HG03520 (cell line): ENCODE measurements at regions not wholly inside any gene's neighbourhood (a gene's known extent, or its start where the extent isn't known, plus 50 kb on each side); places are given as distances from the start of the nearest gene placed in this dataset.
A peak's percentile ranks its signal among the peaks of the same experiment; 100 is the strongest.
"Not testable (repeated sequence)": the region's sequence is repeated elsewhere in the genome, so short reads cannot be mapped to it uniquely, and the experiment has no call there.

ENCODE experiments used
- ATAC-seq: cut with Tn5 transposase; IDR thresholded peaks from one replicate; pipeline ENCODE4 v1.9.1; 2021; ENCODE audit warnings: mild to moderate bottlenecking, moderate library complexity; ENCODE audit not compliant: unreplicated experiment

DNA sequence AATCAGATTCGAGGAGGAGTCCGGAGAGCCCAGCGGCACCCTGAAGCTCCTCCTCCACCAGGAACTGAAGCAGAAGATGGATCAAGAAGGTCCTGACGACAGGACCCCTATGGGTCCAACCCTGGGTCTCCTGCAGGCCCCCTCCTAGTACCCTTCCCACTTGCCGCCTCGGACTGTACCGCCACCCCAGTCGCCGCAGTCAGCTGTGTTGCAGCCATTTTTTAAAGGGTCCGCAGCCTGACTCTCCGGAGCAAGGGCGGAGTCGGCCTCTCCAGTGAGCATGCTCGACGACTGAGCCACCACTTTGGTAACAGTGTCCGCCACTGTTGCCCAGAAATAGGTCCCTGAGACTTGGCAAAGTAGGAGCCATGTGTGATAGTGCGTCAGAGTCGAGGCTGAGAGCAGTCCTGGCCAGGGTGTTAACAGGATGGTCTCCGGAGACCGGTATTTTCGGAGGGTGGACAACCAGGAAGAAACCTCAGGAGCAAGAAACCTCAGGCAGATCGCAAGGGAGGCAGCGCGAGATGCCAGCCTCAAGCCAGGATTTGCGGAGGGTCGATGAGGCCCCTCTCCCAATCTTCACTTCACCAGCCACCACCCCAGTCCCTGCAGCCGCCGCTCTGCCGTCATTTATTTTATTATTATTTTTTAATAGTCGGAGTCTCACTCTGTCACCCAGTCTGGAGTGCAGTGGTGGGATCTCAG is 294.6 kb upstream of the ZNF337 start:
- no peak for ATAC-seq

DNA sequence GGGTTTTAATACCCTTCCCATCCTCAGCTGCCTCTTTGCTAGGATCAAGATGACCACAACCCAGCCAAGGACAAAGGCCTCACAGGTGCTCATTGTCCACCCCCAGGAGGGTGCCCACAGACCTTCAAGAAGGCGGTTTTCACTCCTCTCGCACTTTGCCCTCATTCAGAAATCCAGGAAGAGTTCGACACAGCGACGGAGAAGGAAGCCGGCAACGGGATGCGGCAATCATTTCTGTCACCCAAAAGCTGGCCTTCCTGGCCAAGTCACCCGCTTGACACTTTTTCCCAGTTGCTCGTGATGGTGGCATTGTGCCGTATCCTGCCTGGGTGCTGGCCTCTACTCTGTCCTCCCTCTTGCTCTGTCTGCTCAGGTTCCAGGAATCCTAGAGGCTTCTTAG is 293.0 kb upstream of the ZNF337 start:
- not testable (repeated sequence) for ATAC-seq

DNA sequence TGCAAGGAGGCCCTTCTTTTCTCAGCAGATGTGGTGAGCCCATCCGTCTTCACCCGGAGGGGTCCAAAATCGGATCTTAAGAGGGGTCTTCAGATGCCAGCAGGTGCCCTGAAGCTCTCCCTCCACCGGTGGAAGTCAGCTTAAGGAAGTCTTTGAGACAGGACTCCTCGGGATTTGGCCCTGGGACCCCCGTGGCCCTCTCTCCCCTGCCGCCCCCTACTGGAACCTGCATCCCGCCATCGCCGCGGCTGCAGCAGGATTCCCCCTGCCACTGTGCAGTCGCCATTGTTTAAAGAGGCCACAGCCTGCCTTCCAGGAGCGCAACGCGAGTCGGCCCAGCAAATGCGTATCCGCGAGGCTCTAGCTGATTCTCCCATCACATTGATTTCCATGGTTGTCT is 292.5 kb upstream of the ZNF337 start:
- ATAC-seq = no peak

DNA sequence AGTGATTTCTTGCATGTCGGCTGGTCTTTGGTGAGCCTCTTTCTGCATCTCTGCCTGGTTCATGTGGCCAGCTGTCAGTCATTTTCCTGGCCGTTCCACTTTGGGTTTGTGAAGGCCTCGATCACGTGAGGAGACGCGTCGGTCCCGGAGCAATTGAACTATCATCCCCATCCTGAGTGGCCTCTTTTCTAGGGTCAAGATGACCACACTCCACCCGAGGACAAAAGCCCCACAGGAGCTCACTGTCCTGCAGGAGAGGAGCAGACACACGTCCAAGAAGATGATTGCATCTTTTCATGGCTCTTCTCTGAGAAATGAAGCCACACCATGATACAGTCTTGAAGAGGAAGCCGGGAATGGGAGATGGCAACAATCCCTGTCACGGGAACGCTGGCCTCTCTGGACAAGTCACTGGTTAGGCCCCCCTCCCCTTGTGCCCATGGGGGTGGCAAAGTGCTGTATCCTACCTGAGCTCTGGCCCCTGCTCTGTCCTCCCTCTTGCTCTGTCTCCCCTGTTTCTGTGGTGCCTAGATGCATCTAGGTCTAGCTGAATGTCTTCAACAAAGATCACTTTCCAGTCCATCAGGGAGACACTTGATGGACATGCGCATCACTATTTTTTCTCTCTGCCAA is 291.4 kb upstream of the ZNF337 start:
- ATAC-seq = not testable (repeated sequence)

DNA sequence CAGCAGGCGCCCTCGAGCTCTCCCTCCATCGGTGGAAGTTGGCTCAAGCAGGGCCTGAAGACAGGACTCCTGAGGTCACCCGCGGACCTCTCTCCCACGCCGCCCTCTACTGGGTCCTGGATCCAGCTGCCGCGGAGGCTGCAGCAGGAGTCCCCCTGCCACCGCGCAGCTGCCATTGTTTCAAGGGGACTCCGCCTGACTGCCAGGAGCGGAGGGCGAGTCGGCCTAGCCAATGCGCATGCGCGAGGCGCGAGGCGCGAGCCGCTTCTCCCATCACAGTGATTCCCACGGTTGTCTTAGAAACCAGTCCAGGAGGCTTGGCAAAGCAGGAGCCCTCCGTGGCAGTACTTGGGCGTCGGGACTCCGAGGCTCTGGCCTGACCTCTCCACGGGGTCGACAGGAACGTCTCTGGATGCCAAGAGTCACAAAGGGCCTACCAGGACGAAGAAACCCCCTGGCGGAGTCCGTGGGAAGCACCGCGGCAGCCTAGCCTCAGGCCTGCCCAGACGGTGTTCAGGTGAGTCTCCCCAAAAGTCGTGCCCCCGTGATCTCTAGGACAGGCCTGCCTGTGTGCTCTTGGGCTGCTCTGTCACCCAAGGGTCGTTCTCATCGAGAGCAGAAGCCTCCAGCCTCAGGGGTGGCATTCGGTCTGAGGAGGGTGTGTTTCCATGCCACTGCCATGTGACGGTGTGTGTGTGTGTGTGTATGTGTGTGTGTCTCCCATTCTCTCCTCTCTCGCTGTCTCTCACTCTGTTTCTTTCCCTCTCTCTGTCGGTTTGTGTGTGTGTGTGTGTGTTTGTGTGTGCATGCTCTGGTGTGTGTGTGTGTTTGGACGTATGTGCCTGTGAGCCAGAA is 290.6 kb upstream of the ZNF337 start:
- peak; percentile 58 for ATAC-seq

DNA sequence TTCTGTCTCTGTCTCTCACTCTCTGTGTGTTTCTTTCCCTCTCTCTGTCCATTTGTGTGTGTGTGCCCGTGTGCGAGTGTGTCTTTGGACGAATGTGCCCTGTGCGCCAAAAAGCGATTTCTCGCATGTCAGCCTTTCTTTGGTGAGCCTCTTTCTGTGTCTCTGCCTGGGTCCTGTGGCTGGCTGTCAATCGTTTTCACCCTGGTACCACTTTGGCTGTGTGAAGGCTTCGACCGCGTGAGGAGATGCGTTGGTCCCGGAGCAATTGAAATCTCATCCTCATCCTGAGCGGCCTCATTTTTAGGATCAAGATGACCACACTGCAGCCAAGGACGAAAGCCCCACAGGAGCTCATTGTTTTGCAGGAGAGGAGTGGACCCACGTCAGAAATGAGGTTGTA is 288.9 kb upstream of the ZNF337 start:
- ATAC-seq = no peak

DNA sequence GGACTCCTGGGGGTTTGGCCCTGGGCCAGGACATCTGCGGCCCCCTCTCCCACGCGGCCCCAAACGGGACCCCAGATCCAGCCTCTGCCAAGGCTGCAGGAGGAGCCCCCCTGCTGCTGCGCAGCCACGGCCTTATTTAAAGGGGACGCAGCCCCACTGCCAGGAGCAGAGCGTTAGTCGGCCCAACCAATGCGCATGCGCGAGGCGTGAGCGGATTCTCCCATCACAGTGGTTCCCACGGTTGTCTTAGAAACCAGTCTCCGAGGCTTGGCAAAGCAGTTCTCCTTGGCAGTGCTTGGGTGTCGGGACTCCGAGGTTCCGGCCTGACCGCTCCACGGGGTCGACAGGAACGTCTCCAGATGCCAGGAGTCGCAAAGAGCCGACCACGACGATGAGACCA is 288.3 kb upstream of the ZNF337 start:
- ATAC-seq = no peak

DNA sequence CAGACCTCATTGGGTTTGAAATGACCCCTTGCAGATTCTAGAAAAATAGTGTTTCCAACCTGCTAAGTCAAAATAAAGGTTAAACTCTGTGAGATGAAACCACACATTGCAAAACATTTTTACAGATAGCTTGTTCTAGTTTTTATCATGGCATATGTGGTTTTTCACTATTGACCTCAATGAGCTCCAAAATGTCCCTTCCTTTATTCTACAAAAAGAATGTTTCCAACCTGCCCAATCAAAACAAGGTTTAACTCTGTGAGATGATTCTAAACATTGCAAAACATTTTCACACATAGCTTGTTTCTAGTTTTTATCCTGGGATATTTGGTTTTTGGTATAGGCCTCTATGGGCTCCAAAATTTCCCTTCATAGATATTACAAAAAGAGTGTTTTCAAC is 286.0 kb upstream of the ZNF337 start:
- ATAC-seq = not testable (repeated sequence)

DNA sequence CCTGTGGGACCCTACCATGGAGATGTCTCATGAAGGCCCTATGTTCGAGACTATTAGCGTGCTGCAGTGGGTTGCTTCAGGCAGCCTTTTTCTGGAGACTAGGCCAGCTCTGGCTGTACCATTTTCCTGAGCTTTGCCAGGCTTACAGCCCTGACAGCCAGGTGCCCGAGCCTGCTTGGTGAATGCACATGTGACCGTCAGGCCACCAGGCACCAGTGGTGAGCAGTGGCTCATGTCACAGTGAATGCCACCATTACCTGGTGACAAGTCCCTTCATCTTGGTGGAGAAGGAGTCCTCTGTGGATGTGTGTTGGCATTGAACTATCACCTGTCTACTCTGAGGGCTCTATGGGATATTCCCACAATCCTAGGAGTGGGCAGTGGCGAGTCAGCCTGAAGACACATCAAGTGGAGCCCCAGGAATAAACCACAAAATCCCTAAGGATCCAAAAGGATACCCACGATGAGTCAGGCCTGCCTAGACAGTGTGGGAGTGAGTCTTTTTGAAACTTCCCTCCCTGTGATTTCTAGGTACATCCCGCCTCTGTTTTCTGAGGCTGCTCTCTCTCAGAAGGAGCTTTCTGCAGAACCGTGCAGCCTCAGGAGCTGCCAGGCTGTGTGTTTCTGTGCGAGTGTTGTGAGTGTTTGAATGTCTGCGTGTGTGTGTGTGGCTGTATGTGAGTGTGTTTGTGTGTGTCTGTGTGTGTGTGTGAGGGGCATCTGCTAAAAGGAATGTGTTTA is 282.0 kb upstream of the ZNF337 start:
- ATAC-seq = not testable (repeated sequence)

DNA sequence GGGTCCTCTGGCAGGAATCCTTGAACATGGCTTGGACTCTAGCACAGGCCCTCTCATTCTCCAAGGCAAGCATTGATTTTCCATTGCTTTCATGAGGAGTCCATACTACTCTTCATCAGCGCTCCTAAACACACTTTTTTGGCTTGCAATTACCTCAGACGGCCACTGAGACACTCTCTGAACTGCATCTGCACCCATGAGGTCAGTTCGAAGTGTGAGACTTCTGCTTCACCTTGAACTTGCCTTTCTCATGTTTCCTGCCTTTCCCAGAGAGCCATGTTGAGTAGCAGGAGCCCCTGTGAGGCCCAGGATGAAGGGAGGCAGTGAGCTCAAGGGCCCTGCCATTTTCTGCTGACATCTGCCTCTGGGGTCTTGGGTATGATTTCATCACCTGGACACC is 279.2 kb upstream of the ZNF337 start:
- not testable (repeated sequence) for ATAC-seq

DNA sequence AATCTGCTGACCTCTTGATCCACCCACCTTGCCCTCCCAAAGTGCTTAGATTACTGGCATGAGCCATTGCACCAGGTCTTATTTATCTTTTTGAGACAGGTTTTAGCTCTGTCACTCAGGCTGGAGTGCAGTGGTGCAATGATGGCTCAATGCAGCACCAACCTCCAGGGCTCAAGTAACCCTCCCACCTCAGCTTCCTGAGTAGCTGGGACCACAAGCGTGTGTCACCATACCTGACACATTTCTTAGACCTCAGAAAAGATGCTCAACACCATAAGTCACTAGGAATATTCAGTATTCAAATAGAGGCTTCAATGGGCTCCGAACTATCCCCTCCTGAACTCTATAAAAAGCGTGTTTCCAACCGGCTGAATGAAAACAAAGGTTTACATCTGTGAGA is 268.6 kb upstream of the ZNF337 start:
- ATAC-seq = not testable (repeated sequence)

DNA sequence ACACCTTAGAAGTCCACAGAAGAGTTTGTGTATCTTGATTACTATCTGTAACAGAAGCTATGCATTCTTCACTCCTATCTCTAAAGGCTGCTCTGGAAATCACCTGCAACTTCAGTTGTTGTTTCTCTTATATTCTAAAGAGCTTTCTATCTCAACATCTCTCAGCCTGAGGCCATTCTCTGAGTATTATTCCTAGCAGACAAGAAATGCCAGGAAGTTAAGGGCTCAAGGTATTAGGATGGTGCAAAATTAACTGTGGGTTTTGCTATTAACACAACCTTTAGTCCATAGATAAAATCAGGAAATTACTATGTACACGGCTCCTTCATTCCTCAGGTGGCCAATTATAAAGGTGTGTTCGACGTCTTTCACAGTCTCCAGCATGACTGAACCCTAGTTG is 257.2 kb upstream of the ZNF337 start:
- not testable (repeated sequence) for ATAC-seq

DNA sequence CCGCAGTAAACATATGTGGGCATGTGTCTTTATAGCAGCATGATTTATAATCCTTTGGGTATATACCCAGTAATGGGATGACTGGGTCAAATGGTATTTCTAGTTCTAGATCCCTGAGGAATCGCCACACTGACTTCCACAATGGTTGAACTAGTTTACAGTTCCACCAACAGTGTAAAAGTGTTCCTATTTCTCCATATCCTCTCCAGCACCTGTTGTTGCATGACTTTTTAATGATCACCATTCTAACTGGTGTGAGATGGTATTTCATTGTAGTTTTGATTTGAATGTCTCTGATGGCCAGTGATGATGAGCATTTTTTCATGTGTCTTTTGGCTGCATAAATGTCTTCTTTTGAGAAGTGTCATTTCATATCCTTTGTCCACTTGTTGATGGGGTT is 238.6 kb upstream of the ZNF337 start:
- not testable (repeated sequence) for ATAC-seq

DNA sequence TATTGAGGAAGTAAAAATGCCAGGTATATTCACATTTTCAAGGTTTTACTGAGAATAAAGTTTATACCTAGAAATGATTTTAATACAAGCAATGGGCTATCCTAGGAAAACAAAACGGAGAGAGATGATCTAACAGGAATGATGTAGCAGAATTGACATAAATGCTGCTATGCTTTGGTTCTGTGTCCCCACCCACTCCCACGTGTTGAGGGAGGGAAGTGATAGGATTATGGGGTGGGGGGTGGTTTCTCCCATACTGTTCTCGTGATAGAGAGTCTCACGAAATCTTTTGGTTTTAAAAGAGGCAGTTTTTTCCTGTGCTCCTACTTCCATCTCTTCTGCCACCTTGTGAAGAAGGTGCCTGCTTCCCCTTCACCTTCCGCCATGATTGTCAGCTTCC is 236.2 kb upstream of the ZNF337 start:
- not testable (repeated sequence) for ATAC-seq

DNA sequence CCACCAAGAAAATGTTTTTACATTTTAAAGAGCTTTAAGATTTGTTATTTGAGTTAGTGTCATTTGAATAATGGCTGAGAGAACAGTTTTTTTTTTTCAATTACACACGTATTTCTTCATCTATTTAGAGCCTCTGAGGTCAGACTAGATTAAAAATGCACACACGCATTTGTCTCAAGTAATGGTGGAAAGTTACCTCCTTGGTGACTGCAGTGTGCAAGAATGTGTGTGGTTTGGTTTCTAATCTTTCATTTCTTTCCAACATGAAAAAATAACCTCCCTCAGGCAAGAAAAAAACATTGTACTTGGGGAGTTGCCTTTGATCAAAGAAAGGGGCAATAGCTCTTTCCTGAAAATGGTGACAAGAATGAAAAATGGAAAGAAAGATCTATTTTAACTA is 235.5 kb upstream of the ZNF337 start:
- ATAC-seq = not testable (repeated sequence)

DNA sequence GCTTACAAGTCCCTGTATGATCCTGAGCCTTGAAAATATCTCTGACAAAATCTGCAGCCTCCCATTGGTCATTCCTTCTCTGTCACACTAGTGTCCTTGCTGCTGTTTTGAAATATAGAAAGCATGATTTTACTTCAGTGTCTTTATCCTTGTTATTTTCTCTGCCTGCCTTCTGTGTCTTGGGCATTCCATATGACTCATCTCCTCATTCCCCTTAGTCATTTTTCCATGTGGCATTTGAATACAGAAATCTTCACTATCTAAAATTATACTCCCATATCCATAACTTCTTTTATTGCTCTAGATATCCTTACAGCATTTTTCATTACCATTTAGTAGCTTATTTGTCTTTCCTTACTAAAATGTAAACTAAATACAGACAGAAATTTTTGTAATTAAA is 205.7 kb upstream of the ZNF337 start:
- not testable (repeated sequence) for ATAC-seq

DNA sequence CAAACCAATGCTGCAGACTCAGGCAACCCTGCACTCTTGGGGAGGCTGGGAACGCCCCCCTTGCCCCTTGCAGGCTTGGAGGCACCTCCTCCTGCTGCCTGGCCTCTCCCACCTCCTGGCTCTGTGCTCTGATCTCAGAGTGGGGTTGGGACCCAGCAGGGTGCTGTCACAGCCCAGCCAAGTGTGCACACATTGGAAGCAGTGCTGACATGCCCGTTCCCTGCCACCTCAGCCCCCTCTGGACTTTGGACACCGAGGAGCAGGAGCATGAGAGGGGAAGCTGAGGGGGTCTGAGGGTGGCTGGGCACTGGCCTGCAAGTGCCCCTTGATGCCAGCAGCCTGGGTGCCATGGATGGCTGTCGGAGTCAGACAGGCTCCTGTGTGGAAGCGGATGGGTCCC is 202.0 kb upstream of the ZNF337 start:
- not testable (repeated sequence) for ATAC-seq

DNA sequence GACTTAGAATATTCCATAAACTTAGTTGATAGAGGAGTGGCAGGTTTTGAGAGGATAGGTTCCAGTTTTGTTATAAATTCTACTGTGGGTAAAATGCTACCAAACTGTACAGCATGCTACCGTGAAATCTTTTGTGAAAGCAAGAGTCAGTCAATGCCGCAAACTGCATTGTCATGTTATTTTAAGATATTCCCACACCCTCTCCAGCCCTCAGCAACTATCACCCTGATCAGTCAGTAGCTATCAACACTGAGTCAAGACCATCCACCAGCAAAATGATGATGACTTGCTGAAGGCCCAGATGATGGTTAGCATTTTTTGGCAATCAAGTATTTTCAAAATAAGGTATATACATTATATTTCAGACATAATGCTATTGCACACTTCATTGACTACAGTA is 182.4 kb upstream of the ZNF337 start:
- ATAC-seq = not testable (repeated sequence)

DNA sequence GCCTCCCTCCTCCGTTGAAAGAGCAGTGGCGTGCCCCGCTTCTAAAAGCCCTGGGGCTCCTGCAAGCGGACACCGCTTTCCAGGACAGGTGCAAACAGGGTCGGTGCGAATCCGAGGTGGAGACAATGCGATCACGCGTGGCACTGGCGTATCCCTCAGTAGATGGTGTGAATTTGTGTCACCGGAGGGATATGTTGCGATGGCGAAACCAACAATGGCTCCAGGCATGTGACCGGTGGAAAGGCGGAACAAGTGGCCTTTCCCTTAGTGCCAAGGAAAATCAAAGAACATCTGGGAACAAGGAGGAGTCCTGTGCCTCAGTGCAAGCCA is 172.0 kb upstream of the ZNF337 start:
- not testable (repeated sequence) for ATAC-seq

DNA sequence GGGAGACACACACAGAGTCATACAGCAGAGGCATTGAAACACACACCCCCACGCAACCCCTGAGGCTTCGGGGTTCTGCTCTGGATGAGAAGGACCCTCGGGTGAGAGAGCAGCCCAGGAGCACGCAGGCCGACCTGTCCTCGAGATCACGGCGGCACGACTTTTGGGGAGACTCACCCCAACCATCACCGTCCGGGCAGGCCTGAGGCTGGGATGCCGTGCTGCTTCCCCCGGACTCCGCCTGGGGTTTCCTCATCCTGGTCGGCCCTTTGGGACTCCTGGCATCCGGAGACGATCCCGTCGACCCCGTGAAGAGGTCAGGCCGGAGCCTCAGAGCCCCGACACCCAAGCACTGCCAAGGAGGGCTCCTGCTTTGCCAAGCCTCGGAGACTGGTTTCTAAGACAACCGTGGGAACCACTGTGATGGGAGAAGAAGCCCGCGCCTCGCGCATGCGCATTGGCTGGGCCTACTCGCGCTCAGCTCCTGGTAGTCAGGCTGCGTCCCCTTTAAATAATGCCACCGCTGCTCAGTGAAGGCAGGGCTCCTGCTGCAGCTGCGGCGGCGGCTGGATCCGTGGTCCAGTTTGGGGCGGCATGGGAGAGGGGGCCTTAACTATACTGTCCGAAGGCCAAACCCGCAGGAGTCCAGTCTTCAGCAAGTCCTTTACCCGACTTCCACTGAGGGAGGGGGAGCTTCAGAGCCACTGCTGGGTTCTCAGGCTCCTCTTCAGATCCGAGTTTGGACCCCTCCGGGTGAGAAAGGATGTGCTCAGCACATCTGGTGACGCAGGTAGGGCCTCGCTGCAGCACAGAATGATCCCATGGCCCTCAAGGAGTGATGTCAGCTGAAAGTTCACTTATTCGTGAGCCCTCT is 171.4 kb upstream of the ZNF337 start:
- peak; percentile 77 for ATAC-seq
